ENCODE measurements at regions not wholly inside any gene's neighbourhood (a gene's known extent, or its start where the extent isn't known, plus 50 kb on each side); places are given as distances from the start of the nearest gene placed in this dataset.

GRCh38 chr7:41145656-41146055 is 557.2 kb downstream of the INHBA start:
- Histone ChIP-seq H3K9ac (ENCODE audit: low read depth, low read length, poor library complexity, severe bottlenecking) (no peak overlapping the region), H3K79me2 (ENCODE audit: insufficient read depth, low read length) (no peaks in the 10 kb centered on the region), H3K9me2 (replicated peaks; ENCODE audit: low read depth, low read length) (no peaks in the 10 kb centered on the region), H3K27me3 (ENCODE audit: insufficient read depth, low read length, poor library complexity, severe bottlenecking) (no peaks in the 10 kb centered on the region), H2AFZ (ENCODE audit: low read length) (no peak overlapping the region), H3K4me1 (ENCODE audit: insufficient read depth, low read length, poor library complexity, severe bottlenecking) (no peaks in the 10 kb centered on the region), H3K4me3 (ENCODE audit: low read length, poor library complexity, severe bottlenecking) (no peak overlapping the region), H4K20me1 (ENCODE audit: insufficient read depth, low read length, poor library complexity, severe bottlenecking) (no peaks in the 10 kb centered on the region), H3K4me2 (ENCODE audit: low read depth, low read length, poor library complexity, severe bottlenecking) (no peak overlapping the region), H3F3A (ENCODE audit: low read depth) (no peaks in the 10 kb centered on the region), H3K36me3 (ENCODE audit: insufficient read depth, low read length) (no peaks in the 10 kb centered on the region), H3K9me3 (ENCODE audit: insufficient read depth, low read depth, low read length) (no peaks in the 10 kb centered on the region)
- no peak for TF ChIP-seq CTCF (conservative IDR thresholded peaks at IDR 0.05; ENCODE audit: low read length)
- no peak for TF ChIP-seq EZH2phosphoT487 (IDR thresholded peaks at IDR 0.05; ENCODE audit: borderline replicate concordance)

GRCh38 chr7:41142904-41143473 is 559.9 kb downstream of the INHBA start:
- H3K36me3 ChIP-seq (ENCODE audit: insufficient read depth, low read length): no peaks in the 10 kb centered on the region
- no peaks in the 10 kb centered on the region for H4K20me1 ChIP-seq (ENCODE audit: insufficient read depth, low read length, poor library complexity, severe bottlenecking)
- no peak overlapping the region for H3K9ac ChIP-seq (ENCODE audit: low read depth, low read length, poor library complexity, severe bottlenecking)
- TF ChIP-seq EZH2phosphoT487 (IDR thresholded peaks at IDR 0.05; ENCODE audit: borderline replicate concordance) (no peak), CTCF (conservative IDR thresholded peaks at IDR 0.05; ENCODE audit: low read length) (no peak)
- H2AFZ ChIP-seq (ENCODE audit: low read length): no peak overlapping the region
- H3K79me2 ChIP-seq (ENCODE audit: insufficient read depth, low read length): no peaks in the 10 kb centered on the region
- no peak overlapping the region for H3K4me3 ChIP-seq (ENCODE audit: low read length, poor library complexity, severe bottlenecking)
- no peaks in the 10 kb centered on the region for H3F3A ChIP-seq (ENCODE audit: low read depth)
- H3K27me3 ChIP-seq (ENCODE audit: insufficient read depth, low read length, poor library complexity, severe bottlenecking): no peaks in the 10 kb centered on the region
- H3K9me3 ChIP-seq (ENCODE audit: insufficient read depth, low read depth, low read length): no peaks in the 10 kb centered on the region
- H3K9me2 ChIP-seq (replicated peaks; ENCODE audit: low read depth, low read length): no peaks in the 10 kb centered on the region
- no peak overlapping the region for H3K4me2 ChIP-seq (ENCODE audit: low read depth, low read length, poor library complexity, severe bottlenecking)
- no peaks in the 10 kb centered on the region for H3K4me1 ChIP-seq (ENCODE audit: insufficient read depth, low read length, poor library complexity, severe bottlenecking)

GRCh38 chr7:41139789-41140188 is 563.1 kb downstream of the INHBA start:
- H3K36me3 ChIP-seq (ENCODE audit: insufficient read depth, low read length): no peaks in the 10 kb centered on the region
- no peaks in the 10 kb centered on the region for H3K27me3 ChIP-seq (ENCODE audit: insufficient read depth, low read length, poor library complexity, severe bottlenecking)

More at GRCh38 chr7:41139789-41140188, 563.1 kb downstream of the INHBA start:
- no peak overlapping the region for H3K4me3 ChIP-seq (ENCODE audit: low read length, poor library complexity, severe bottlenecking)
- no peaks in the 10 kb centered on the region for H3K9me2 ChIP-seq (replicated peaks; ENCODE audit: low read depth, low read length)
- no peak for TF ChIP-seq EZH2phosphoT487 (IDR thresholded peaks at IDR 0.05; ENCODE audit: borderline replicate concordance)
- TF ChIP-seq CTCF (conservative IDR thresholded peaks at IDR 0.05; ENCODE audit: low read length): no peak
- H3K9me3 ChIP-seq (ENCODE audit: insufficient read depth, low read depth, low read length): no peaks in the 10 kb centered on the region
- H4K20me1 ChIP-seq (ENCODE audit: insufficient read depth, low read length, poor library complexity, severe bottlenecking): no peaks in the 10 kb centered on the region
- no peak overlapping the region for H3K4me2 ChIP-seq (ENCODE audit: low read depth, low read length, poor library complexity, severe bottlenecking)
- H3K4me1 ChIP-seq (ENCODE audit: insufficient read depth, low read length, poor library complexity, severe bottlenecking): no peaks in the 10 kb centered on the region
- H3K9ac ChIP-seq (ENCODE audit: low read depth, low read length, poor library complexity, severe bottlenecking): no peak overlapping the region
- no peaks in the 10 kb centered on the region for H3F3A ChIP-seq (ENCODE audit: low read depth)
- H3K79me2 ChIP-seq (ENCODE audit: insufficient read depth, low read length): no peaks in the 10 kb centered on the region
- H2AFZ ChIP-seq (ENCODE audit: low read length): no peak overlapping the region
